ENCODE measurements at regions not wholly inside any gene's neighbourhood (a gene's known extent, or its start where the extent isn't known, plus 50 kb on each side); places are given as distances from the start of the nearest gene placed in this dataset.
"Not testable (repeated sequence)": the region's sequence is repeated elsewhere in the genome, so short reads cannot be mapped to it uniquely, and the experiment has no call there.

DNA sequence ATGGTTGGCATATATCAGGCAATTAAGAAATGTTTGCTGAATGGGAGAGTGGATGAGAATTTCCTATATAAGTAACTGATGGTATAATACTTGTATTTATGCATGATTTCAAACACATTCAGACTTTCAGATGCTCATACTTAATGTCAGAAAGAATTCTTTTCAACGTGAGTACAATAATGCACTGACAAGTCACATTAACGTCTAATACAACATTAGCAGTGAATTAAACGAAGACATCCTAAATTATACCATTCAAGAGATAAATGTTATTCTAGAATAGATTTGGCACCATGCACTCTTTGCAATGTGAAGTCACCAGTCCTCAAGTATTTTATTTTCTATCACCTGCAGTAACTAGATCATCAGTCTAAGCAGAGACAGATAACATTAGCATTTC is 712.9 kb downstream of the TLE1 start:
- Histone ChIP-seq H3K36me3 (ENCODE audit: low read depth) (no peaks in the 10 kb centered on the region), H3K9me3 (peaks cover 2% of the 10 kb centered on the region), H3K4me3 (no peak overlapping the region), H3K4me1 (ENCODE audit: low read depth) (no peaks in the 10 kb centered on the region)
- ATAC-seq, result no peak
- no peak for DNase-seq
- TF ChIP-seq, protein P1, sequence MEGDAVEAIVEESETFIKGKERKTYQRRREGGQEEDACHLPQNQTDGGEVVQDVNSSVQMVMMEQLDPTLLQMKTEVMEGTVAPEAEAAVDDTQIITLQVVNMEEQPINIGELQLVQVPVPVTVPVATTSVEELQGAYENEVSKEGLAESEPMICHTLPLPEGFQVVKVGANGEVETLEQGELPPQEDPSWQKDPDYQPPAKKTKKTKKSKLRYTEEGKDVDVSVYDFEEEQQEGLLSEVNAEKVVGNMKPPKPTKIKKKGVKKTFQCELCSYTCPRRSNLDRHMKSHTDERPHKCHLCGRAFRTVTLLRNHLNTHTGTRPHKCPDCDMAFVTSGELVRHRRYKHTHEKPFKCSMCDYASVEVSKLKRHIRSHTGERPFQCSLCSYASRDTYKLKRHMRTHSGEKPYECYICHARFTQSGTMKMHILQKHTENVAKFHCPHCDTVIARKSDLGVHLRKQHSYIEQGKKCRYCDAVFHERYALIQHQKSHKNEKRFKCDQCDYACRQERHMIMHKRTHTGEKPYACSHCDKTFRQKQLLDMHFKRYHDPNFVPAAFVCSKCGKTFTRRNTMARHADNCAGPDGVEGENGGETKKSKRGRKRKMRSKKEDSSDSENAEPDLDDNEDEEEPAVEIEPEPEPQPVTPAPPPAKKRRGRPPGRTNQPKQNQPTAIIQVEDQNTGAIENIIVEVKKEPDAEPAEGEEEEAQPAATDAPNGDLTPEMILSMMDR (IDR thresholded peaks at IDR 0.05), result no peak
- intact Hi-C loops (cut with DNase I, micrococcal nuclease), result no loop called here

DNA sequence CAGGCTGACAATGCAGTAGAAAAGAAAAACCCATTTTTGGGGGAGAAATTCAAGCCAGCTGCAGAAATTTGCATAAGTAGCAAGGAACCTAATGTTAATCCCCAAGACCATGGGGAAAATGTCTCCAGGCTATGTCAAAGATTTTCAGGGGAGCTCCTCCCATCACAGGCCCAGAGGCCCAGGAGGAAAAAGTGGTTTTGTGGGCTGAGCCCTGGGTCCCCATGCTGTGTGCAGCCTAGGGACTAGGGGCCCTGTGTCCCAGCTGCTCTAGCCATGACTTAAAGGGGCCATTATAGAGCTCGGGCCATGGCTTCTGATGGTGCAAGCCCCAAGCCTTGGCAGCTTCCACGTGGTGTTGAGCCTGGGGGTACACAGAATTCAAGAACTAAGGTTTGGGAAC is 719.0 kb downstream of the TLE1 start:
- intact Hi-C loops (cut with DNase I, micrococcal nuclease); H3K36me3 ChIP-seq (ENCODE audit: low read depth); ATAC-seq; H3K4me3 ChIP-seq; H3K9me3 ChIP-seq; H3K4me1 ChIP-seq (ENCODE audit: low read depth); DNase-seq: not testable (repeated sequence)

DNA sequence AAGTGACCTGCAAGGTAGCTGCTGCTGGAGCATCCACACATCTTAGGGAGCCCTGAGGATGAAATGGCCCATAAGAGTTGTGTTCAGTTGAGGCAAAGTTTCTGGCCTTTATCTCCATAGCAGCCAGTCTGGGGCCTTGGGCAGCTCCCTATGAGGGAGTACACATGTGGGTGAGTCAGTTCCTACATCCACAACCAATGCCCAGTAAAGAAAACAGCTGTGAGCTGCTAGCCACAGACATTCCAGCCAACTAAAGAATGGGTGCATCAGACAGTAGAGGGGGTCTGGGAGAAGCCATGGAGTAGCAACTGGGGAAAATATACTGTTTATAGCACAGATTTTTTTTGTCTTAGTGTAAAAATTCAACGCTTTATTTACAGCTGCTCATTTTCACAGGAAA is 720.7 kb downstream of the TLE1 start:
- ATAC-seq, result no peak

DNA sequence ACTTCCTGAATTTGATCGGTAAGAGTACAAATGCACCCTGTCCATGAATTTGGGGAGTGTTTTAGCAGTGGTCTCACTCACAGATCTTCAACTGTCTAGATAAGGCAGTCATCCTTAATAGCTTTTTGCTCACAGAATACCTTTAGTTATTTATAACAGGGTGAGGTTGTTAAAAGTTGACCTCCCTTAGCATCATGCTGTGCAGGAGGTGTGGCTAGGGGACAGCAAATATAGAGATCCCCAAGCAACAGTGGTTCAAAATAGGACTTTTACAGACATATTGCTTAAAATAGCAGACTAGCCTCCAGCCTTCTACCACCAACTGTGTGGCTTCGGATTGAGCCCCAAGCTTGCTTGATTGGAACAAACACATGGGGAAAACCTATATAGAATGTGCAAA is 724.4 kb downstream of the TLE1 start:
- Histone ChIP-seq H3K4me3 (no peak overlapping the region), H3K9me3 (no peaks in the 10 kb centered on the region), H3K36me3 (ENCODE audit: low read depth) (no peaks in the 10 kb centered on the region), H3K4me1 (ENCODE audit: low read depth) (no peaks in the 10 kb centered on the region)
- DNase-seq, result no peak
- intact Hi-C loops (cut with DNase I, micrococcal nuclease), result no loop called here
- no peak for ATAC-seq
- TF ChIP-seq, protein P1 (IDR thresholded peaks at IDR 0.05), result no peak

More for the DNA sequence above, 720.7 kb downstream of the TLE1 start:
- Histone ChIP-seq H3K4me3 (no peak overlapping the region), H3K36me3 (ENCODE audit: low read depth) (no peaks in the 10 kb centered on the region), H3K9me3 (peaks cover 6% of the 10 kb centered on the region), H3K4me1 (ENCODE audit: low read depth) (no peaks in the 10 kb centered on the region)
- DNase-seq, result no peak
- intact Hi-C loops (cut with DNase I, micrococcal nuclease), result no loop called here
- TF ChIP-seq, protein P1 (IDR thresholded peaks at IDR 0.05), result no peak

GRCh38 chr9:80964374-80964773 is 725.0 kb downstream of the TLE1 start:
- Histone ChIP-seq H3K4me1 (ENCODE audit: low read depth) (no peaks in the 10 kb centered on the region), H3K9me3 (no peaks in the 10 kb centered on the region), H3K4me3 (no peak overlapping the region), H3K36me3 (ENCODE audit: low read depth) (no peaks in the 10 kb centered on the region)
- DNase-seq (no peak), ATAC-seq (no peak)
- TF ChIP-seq, protein P1 (IDR thresholded peaks at IDR 0.05), result no peak
- intact Hi-C loops (cut with DNase I, micrococcal nuclease), result no loop called here

DNA sequence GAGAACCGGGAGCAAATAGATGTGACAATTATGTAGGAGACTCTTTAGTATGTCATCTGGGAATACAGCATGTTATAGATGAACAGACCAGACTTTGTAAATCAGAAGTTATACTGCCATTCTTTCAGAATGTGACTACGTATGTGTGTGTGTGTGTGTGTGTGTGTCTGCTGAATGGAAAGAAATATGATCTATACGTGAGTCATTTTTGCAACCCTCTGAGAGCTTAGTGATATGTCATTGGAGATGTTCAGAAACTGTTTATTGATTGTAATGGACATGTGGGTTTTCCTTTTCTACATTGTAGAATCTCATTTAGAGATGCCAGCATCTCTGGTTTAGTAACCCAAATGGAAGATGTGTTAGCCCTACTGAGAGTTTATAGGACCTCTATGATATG is 731.5 kb downstream of the TLE1 start:
- no peaks in the 10 kb centered on the region for H3K9me3 ChIP-seq
- ATAC-seq (no peak), DNase-seq (no peak)
- intact Hi-C loops (cut with DNase I, micrococcal nuclease), result no loop called here
- H3K36me3 ChIP-seq (ENCODE audit: low read depth), result no peaks in the 10 kb centered on the region
- no peaks in the 10 kb centered on the region for H3K4me1 ChIP-seq (ENCODE audit: low read depth)
- no peak overlapping the region for H3K4me3 ChIP-seq
- TF ChIP-seq, protein P1 (IDR thresholded peaks at IDR 0.05), result no peak
